Psoas muscle (tissue), 7 donors: ENCODE measurements at regions not wholly inside any gene's neighbourhood (a gene's known extent, or its start where the extent isn't known, plus 50 kb on each side); places are given as distances from the start of the nearest gene placed in this dataset.

ENCODE experiments used
- ATAC-seq, 4 donors: fragments of 200-7000 bp; cut with Tn5 transposase; one replicate each; pipeline ENCODE4 v1.9.1; 2020; ENCODE audit warnings: moderate library complexity in 3 of 4, mild to moderate bottlenecking in 2 of 4
- DNase-seq, 2 donors: peaks; one replicate each; pipeline ENCODE4 v3.0.0-alpha.2; 2020
- H3K27ac ChIP-seq: fragments of 200-600 bp; one replicate; pipeline ENCODE4 v1.8.0; 2022
- H3K27me3 ChIP-seq, 3 donors: fragments of 200-600 bp in 1 of 3; one replicate each; pipeline versions ENCODE4 v1.6.1 to v1.8.0; 2013 to 2022; ENCODE audit warnings: low read length in 2 of 3, mild to moderate bottlenecking in 2 of 3, moderate library complexity in 1 of 3; ENCODE audit not compliant: insufficient read depth in 3 of 3
- H3K36me3 ChIP-seq, 2 donors: fragments of 200-600 bp in 1 of 2; one replicate each; pipeline versions ENCODE4 v1.6.1 to v1.8.0; 2013 to 2022; ENCODE audit warnings: low read depth in 1 of 2, mild to moderate bottlenecking in 1 of 2, moderate library complexity in 1 of 2; ENCODE audit not compliant: insufficient read depth in 1 of 2
- H3K4me1 ChIP-seq: fragments of 200-600 bp; one replicate; pipeline ENCODE4 v1.8.0; 2022
- H3K4me3 ChIP-seq: fragments of 200-600 bp; one replicate; pipeline ENCODE4 v1.8.0; 2022; ENCODE audit warnings: mild to moderate bottlenecking
- H3K9me3 ChIP-seq: fragments of 200-600 bp; one replicate; pipeline ENCODE4 v1.8.0; 2022
- WGBS, 3 donors: extraction: QIAGEN DNeasy Blood & Tissue Kit; methylation state at CpG; one replicate each; pipeline versions ENCODE4 v1.1.6 to v1.1.7; 2013; 5-methylcytosine and 5-hydroxymethylcytosine counted together
- intact Hi-C, 2 donors: fragments of 100-400 bp; cut with DNase I; formaldehyde crosslinking; loops; one replicate each; pipeline versions ENCODE4 v1.11.0 to v1.14.2; 2022
- TF ChIP-seq, protein P1 (sequence below): fragments of 200-600 bp; IDR thresholded peaks from one replicate; pipeline ENCODE4 v1.8.0; 2022; ENCODE audit warnings: antibody characterized with exemption
- donor health status: healthy with polysubstance abuse.
- donor health status: DM: no; HTN: no; CAD: no; lungs with moderate emphysema.
- donor health status: Bipolar disorder and iron deficiency.
- donor health status: healthy.
- donor health status: DM: yes; HTN: yes; CAD: no.
- donor health status: DM: no; HTN: no; CAD: no.
- donor health status: DM: yes; HTN: yes; CAD: no.

DNA sequence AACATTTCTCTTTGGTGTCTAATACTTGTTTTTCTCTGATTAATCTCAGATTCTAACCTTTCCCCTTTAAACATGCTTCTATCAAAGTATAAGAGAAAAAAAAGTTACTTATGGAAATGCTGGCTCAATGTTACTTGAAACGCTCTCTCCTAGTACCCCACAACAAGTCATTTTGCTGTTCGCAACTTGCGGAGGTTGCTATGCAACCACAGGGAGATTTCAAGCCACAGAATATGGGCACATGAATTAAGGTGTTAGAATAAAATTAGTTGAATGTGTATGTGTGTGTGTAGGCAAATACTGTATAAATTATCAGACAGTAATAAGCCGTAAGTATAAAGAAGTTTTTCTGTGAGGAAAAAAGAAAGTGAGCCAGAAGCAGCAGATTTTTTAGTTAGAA lies 80.6 kb downstream of the CCDC59 start:
- H3K4me1 ChIP-seq, result no peaks in the 10 kb centered on the region
- H3K9me3 ChIP-seq, result no peaks in the 10 kb centered on the region
- DNase-seq, result no peak
- no peaks in the 10 kb centered on the region for H3K27me3 ChIP-seq
- TF ChIP-seq, protein P1, sequence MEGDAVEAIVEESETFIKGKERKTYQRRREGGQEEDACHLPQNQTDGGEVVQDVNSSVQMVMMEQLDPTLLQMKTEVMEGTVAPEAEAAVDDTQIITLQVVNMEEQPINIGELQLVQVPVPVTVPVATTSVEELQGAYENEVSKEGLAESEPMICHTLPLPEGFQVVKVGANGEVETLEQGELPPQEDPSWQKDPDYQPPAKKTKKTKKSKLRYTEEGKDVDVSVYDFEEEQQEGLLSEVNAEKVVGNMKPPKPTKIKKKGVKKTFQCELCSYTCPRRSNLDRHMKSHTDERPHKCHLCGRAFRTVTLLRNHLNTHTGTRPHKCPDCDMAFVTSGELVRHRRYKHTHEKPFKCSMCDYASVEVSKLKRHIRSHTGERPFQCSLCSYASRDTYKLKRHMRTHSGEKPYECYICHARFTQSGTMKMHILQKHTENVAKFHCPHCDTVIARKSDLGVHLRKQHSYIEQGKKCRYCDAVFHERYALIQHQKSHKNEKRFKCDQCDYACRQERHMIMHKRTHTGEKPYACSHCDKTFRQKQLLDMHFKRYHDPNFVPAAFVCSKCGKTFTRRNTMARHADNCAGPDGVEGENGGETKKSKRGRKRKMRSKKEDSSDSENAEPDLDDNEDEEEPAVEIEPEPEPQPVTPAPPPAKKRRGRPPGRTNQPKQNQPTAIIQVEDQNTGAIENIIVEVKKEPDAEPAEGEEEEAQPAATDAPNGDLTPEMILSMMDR, result no peak
- no peak overlapping the region for H3K27ac ChIP-seq
- intact Hi-C loops, result no loop called here
- no peak overlapping the region for H3K4me3 ChIP-seq
- no peak for ATAC-seq
- no peaks in the 10 kb centered on the region for H3K36me3 ChIP-seq
- WGBS, 3 donors, result 63 to 72% (median 70%) methylated on average over 4 of the region's 4 CpGs

DNA sequence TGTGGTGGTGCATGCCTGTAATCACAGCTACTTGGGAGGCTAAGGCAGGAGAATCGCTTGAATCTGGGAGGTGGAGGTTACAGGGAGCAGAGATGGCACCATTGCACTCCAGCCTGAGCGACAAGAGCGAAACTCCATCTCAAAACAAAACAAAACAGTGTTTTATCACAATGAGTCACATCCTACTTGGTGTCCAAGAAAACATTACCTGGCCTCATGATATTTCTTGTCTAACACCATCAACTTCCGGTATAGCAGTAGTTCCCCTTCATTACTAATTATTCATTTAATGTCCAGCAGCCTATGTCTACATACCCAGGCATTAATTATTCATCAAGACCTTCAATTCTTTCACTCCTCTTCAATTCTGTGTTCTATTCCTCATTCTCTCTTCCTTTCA lies 115.5 kb downstream of the CCDC59 start:
- Histone ChIP-seq H3K4me1 (no peaks in the 10 kb centered on the region), H3K36me3 (no peaks in the 10 kb centered on the region), H3K9me3 (no peaks in the 10 kb centered on the region), H3K4me3 (no peak overlapping the region), H3K27ac (no peak overlapping the region), H3K27me3 (no peaks in the 10 kb centered on the region)
- intact Hi-C loops, result no loop called here
- TF ChIP-seq, protein P1, result no peak
- DNase-seq (no peak), ATAC-seq (no peak)
- 77 to 88% (median 85%) methylated on average over 4 of the region's 4 CpGs for WGBS, 3 donors

DNA sequence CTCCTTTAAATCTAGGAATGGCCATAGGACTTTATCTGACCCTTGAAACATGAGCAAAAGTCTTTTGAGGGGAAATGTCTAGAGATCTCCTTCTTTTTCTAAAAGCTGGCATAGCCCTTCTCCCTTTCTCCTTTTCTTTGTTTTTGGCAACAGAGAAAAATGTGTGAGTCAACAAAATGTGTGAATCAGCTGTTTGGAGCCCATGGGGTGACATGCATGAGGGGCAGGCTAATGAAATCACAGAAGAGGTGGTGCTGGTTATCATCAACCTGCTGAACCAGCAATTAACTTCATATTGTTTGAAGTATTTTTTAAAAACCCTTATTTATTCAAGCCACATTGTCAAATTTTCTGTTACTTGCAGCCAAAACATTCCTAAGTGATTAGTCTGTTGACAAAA lies 132.3 kb downstream of the CCDC59 start:
- intact Hi-C loops, result no loop called here
- TF ChIP-seq, protein P1, result no peak
- H3K27me3 ChIP-seq, result no peaks in the 10 kb centered on the region

DNA sequence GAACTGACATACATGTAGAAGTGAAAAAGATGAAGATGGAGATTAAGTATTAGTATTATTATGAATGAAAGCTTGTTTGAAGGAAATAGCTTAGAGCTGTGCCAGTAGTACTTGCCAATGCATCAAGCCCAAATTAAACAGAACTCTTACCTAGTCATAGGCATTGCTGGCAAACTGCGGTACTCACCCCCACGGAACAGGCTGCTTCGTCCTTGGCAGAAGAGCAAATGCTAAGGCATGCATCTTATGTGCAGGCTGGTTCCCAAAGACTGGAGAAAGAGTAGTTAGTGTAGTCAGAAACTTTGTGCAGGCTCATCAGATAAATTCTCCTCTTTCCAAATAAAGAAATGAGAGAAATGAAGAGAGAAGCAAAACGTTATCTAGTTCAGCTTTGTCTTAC lies 134.8 kb downstream of the CCDC59 start:
- no peaks in the 10 kb centered on the region for H3K27me3 ChIP-seq
- no peak for ATAC-seq
- H3K4me3 ChIP-seq, result no peak overlapping the region
- intact Hi-C loops, result no loop called here
- 78 to 85% (median 80%) methylated on average over 4 of the region's 4 CpGs for WGBS, 3 donors
- DNase-seq, result no peak
- H3K9me3 ChIP-seq, result no peaks in the 10 kb centered on the region
- no peak overlapping the region for H3K27ac ChIP-seq
- TF ChIP-seq, protein P1, result no peak
- H3K4me1 ChIP-seq, result no peaks in the 10 kb centered on the region
- H3K36me3 ChIP-seq, result no peaks in the 10 kb centered on the region

More for the DNA sequence above, 132.3 kb downstream of the CCDC59 start:
- Histone ChIP-seq H3K9me3 (no peaks in the 10 kb centered on the region), H3K36me3 (no peaks in the 10 kb centered on the region), H3K27ac (no peak overlapping the region), H3K4me1 (no peaks in the 10 kb centered on the region), H3K4me3 (no peak overlapping the region)
- no peak for DNase-seq
- no peak for ATAC-seq

DNA sequence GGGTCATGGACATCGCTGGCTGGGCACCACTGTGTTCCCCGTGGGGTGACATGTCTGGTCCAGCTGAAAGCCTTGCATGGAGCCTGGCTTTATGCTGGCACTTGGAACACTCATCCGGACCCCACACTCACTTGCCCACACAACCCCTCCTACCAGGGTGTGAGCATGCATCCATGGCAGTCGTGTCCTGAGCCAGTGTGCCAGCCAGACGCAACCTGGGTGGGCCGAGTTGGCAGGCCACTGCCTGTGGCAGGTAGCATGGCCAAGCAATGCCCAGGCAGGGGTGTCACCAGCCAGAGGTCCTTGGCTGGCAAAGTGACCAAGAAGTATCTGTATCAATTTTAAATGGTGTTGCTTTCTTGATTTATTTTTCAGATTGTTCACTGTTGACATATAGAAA lies 141.7 kb downstream of the CCDC59 start:
- H3K36me3 ChIP-seq, result no peaks in the 10 kb centered on the region
- no peak for DNase-seq
- intact Hi-C loops, result no loop called here
- no peaks in the 10 kb centered on the region for H3K9me3 ChIP-seq
- no peaks in the 10 kb centered on the region for H3K4me1 ChIP-seq
- no peak overlapping the region for H3K27ac ChIP-seq
- H3K4me3 ChIP-seq, result no peak overlapping the region
- ATAC-seq, result no peak
- TF ChIP-seq, protein P1, result no peak
- H3K27me3 ChIP-seq, result no peaks in the 10 kb centered on the region
- 78 to 79% (median 79%) methylated on average over 6 of the region's 6 CpGs for WGBS, 3 donors
